Astrocyte of the hippocampus (primary cell): ENCODE measurements at regions not wholly inside any gene's neighbourhood (a gene's known extent, or its start where the extent isn't known, plus 50 kb on each side); places are given as distances from the start of the nearest gene placed in this dataset.
A peak's percentile ranks its signal among the peaks of the same experiment; 100 is the strongest.

Experiments
- DNase-seq: peaks from one replicate; pipeline ENCODE4 v3.0.0; 2011; ENCODE audit warnings: low read depth, low spot score

DNA sequence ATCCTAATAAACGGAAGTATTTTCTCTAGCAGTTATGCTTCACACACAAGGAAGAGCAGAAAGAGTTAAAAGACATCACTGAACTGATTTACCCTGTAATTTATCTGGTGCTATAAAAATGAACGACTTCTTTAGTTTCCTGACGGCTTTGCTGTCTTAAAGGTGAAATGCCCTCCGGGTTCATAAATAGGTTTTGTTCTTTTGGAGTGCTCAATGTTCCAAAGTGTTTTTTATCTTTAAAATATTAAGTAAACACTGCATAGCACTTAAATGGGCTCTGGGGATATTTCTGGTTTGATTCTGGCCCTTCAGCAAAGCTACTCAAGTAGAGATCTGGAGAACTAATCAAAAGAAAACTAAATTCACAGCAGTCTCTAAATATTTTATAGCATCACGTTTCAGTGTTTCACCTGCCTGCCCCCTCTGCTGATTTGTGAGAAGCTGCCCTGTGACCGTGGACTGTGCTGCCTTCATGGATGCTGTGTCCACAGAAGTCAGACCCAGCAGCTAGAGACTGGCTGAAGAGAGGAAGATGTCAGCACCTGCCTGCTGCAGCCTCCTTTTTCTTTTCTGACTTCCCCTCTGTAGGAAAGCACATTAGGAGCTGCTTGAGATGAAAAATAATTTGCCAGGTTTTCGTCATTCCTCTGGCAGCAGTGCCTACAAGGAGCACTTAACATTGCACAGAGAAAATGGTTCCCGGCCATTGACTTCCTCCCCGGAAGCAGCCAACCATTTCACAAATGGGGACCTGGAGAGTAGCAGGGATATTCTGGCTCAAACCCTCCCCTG lies 205.1 kb upstream of the FSCB start:
- DNase-seq: no peak

DNA sequence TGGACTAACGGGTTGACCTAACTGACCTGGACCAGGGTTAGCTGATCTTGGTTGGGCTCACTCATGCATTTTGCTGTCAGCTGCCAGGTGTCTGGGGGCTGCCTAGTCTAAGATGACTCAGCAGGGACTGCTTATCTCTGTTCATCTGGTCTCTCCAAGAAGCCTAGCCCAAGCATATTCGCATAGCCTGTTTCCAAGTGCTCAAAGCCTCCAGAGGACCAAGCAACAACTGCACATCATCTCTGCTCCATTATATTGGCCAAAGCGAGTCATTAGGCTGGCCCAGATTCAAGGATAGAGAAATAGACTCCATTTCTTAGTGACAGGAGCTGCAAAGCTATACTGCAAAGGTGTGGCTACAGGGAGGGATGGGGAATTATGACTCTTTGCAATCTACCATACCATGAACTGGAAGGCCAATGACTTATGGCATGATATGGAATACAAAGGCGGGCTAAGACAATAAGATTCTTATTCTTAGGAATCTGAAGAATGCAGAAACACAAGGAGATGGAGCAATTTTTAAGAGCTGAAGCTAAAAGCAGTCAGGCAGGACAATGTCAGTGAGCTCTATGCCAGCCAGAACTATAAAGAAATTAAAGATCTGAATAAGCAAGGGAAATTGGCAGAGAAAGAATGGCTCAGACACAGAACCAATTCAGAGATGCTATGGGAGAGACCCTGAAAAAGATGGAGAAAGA lies 194.6 kb upstream of the FSCB start:
- peak; percentile 6 for DNase-seq

DNA sequence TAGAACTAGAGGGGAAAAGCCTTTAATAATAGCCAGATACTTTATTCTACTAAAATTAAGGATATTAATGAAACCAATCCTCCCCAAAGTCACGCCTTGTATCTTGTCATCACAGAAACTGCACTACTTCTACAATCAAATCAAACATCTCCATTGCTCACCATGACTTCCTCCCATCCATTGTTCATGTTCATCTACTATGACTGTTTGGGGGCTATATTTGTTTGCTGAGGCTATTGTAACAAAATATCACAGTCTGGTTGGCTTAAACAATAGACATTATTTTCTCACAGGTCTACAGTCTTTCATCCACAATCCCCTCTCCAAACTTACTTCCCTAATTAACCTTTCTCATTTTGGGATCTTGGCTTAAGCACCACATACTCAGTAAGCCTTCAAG lies 193.6 kb upstream of the FSCB start:
- no peak for DNase-seq

DNA sequence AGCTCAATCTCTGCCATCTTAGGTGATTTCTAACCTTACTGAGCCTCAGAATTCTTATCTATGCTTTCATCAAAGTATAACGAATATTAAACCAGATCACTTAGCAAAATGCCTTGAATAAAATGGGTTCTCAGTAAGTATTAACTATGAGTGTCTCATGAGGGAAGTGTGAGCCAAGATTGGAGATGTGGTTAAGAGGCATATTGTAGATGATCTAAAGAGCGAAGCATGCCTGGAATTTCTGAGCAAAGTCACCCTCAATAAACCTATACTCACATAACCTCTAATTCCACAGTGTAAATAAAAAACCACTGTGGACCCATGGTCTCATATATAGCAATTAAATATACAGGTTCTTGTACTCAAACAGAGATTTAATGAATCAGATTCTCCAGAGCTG lies 193.1 kb upstream of the FSCB start:
- DNase-seq: peak; percentile 67

DNA sequence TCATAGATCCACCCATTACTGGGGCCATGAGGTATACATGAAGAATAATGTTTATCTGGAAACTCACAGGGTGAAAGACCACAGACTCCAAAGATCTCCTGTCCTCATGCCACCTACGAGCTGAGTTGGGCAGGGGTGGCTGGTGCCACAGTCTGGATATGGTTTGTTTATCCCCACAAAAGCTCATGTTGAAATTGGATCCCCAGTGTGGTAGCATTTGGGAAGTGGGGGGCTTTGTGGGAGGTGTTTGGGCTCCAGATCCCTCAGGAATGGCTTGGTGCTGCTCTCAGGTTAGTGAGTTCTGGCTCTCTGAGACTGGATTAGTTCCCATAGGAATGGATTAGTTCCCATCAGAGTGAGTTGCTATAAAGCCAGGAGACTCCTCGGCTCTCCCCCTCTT lies 192.3 kb upstream of the FSCB start:
- DNase-seq: no peak

DNA sequence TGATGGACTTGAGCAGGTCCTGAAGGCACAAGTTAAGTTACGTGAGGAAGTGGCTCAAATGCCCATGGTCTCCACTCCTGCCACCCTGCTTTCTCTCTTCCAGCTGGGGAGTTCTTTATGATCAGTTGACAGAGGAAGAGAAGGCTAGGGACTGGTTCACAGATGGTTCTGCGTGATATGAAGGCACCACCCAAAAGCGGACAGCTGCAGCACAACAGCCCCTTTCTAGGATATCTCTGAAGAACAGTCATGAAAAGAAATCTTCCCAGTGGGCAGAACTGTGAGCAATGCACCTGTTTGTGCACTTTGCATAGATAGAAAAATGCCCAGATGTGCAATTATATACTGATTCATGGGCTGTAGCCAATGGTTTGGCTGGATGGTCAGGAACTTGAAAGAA lies 162.4 kb upstream of the FSCB start:
- DNase-seq: no peak

DNA sequence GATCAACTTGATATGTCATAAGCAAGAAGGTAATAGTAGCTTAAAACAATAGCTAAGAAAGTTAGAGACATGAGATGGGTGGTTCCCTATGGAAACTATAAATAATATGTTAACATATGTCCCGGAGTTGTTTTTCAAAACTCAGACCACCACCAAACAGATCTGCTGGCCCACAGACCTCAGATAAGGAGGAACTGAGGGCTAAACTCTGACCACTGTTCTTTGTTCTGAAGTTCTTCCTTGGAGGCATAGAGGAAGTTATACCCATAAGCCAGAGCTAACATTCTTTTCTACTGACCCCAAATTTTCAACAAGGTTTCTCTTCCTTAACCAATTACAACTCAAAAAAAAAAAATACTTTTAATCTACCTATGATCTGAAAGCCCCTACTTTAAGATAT lies 156.1 kb upstream of the FSCB start:
- DNase-seq: no peak

DNA sequence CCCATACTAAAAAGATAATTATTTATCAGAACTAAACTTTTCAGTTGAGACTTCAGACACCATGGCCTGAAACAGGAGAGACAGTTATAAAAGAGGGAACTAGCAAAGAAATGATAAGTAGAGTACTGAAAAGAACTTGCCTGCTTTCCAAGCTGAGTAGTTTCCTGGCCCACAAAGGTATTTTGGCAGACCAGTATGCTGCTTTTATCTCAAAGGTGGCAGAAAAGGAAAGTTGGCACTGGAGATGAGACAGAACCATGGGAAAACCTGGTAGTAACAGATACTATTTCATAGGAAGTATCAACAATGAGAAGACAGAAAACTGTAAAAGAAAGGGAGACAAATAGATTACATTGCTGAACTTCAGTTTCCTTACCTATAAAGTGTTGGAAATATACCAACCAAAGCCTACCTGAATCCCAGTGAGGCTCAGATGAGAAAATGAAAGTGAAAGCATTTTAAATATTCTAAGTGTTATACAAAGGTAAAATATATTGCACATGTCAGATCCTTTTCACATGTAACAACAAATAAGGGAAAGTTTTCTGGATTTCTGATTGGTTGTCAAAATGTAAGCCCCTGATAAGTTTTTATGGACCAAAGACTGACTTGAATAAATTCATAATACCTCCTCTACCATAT lies 155.3 kb upstream of the FSCB start:
- DNase-seq: no peak

DNA sequence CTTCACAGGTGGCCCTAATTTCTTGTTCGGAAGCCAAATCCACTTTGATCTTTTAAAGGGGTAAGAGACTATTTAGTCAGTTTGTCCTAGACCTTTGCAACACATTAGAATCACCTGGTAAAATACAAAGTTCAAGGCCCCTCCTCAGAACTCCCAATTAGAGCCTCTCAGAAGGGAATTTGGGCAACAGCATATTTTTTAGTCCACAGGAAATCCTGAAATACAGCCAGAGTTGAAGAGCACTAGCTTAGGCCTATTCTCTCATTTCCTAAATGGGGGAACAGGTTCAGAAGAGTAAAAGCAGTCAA lies 151.3 kb upstream of the FSCB start:
- DNase-seq: no peak

DNA sequence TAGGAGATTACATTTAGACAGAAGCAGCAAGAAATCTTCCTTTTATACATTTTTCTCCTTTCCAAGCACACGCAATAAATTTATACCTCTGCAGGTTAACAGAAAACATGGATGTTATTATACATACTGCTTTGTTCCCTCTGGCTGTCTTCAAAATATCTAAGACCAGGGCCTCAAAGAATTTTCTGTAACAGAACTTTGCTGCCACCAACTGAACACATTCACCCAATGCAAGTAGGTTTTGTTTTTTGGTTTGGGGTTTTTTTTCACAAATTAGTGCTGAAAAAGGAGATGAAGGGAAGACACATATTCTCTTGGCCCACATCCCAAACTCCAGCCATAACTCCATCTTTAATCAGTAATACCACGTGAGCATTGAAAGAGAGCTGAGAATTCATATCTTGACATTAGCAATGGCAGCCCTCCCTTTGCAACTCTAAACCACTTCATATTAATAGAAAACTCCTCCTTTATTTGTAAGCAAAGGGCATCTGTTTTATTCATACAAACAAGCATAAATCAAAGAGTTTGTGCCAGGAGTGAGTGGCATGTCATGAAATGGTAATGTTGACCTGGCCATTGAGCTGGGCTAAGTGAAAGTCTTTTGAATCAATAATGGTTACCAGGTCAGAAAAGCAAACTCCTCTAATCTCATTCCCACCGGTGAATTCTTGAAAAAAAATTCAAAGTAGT lies 150.8 kb upstream of the FSCB start:
- DNase-seq: peak; percentile 21

DNA sequence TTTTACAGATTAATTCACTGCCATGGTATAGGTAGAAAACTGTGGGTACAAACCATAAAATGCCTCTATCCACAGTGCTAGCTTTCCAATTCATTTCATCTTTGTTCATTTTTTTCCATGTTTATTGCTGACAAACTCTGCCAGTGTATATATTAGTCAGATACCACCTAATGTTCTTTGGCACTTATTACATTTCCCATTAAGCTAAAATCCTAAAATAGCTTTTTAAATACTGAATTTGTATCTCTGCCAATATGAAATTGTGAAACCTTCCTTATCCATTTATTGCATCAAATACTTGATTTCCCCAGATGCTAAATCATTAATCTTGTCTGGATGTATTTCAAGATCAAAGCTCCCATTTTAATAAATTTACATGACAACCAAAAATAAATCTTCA lies 150.1 kb upstream of the FSCB start:
- DNase-seq: no peak

DNA sequence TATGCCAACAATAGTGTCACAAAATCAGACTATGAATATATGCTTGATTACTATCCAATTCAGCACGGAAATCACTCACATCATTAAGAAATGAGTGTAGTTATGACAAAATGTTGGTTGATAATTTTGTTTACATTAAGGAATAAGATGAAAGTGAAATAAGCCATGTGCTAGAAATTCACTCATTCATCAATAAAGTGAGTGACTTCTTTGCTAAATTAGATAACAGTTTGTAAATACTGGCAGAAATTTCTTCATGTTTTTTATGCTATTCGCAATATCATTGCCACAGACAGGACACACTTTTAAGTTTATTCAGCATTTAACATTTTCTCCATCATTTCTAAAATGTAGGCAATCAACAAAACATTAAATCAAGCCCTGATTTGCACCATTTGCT lies 147.5 kb upstream of the FSCB start:
- no peak for DNase-seq

DNA sequence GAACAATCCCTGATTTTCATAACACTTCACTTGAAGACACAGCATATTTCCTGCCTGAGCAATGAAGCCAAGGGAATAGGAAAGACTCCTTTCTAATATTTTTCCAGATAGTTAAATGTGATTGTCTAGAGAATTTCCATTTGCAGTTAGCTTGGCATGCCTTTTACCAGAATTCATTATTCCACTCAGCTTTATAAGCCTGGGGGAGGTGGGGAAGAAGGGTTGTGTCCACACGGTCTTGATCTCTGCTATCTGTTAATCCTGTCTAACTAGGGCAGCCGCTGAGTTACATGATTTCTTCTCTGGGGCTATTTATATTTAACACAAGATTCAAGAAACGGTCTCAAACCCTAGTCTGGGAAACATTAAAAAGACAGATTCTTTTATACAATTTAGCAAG lies 146.6 kb upstream of the FSCB start:
- no peak for DNase-seq

DNA sequence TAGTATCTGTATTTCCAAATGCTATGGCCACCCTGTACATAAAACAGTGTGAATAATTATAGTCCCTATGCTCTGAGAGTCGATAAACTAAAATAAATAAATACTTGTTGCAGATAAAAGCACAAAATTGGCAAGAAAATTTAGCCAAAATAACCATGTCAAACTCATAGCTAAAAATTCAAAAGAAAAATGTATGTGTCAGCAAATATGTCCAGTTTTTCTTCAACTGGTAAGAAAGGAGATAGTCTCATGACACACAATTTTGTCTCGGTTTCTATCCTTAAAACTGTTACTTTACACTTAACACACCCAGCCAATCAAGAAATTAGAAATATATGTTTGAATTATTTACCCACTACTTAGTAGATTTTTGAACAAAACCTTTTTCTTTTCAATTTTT lies 145.6 kb upstream of the FSCB start:
- no peak for DNase-seq

DNA sequence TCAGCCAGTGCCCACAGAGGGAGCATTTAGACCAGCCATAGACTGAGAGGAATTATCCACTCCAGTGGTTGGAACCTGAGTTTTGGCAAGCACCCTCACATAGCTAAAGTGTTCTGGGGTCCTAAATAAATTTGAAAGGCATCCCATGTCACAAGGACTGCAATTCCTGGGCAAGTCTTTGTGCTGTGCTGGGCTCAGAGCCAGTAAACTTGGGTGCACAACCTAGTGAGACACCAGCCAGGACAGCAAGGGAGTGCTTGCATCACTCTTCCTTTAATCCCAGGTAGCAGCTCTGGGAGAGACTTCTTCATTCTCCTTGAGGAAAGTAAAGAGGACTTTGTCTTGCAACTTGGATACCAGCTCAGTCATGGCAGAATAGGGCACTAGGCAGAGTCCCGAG lies 142.0 kb upstream of the FSCB start:
- DNase-seq: no peak

DNA sequence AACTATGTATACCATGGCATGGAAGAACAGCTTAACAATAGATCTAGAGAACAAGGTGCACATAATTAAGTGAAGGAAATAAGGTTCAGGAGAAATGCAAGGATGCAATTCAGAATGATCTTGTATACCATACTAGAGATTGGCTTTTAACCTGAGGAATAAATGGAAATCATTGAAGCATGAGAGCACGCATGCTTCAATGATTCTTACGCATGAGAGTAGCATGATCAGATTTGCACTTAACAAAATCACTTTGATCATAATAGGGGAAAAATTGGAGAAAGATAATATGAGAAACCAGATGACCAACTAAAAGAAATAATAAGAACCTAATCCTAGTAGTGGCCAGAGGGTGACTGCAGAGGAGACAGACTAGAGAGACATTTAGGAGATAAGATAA lies 133.3 kb upstream of the FSCB start:
- DNase-seq: no peak

DNA sequence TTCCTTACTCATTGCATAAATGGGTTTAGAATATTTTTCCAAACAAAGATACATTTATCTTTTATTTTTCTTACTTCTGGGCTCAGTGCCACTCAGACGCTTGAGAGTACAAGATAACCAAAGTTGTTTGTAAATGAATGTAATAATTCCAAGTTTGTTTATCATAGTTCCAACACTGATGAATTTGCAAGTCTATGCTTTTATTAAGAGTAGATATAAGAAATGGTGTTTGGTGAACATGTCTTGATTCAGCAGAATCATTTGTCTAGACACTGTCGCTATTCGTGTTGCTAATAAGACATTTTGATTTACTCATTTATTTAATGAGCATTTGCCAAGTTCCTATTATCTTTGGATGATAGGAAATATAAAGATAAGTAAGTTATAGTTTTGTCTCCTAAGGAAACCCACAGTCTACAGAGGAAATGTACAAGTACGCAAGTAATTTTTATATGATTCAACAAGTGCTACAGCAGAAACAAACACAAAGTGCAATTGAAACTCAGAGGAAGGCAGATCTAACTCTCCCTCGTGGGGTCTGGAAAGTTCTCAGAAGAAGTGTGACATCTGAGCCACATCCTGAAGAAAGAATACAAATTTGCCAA lies 132.8 kb upstream of the FSCB start:
- no peak for DNase-seq

DNA sequence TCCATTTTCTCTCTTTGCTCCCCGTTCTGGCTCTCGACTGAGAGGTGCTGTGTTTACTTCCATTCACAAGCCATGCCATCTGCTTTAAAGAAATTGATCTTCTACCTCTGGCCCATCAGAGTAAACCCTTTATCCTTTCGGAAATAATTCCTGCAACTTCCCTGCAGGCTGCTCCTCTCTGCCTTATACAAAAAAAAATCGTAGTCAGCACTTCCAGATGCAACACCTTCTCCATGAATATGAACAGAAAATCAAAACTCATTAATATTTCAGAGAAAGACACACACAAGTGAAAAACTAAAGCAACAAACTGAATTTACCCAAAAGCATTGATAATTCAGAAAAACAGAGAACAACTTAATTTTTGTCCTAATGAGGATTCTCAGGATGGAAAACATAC lies 127.6 kb upstream of the FSCB start:
- DNase-seq: no peak

DNA sequence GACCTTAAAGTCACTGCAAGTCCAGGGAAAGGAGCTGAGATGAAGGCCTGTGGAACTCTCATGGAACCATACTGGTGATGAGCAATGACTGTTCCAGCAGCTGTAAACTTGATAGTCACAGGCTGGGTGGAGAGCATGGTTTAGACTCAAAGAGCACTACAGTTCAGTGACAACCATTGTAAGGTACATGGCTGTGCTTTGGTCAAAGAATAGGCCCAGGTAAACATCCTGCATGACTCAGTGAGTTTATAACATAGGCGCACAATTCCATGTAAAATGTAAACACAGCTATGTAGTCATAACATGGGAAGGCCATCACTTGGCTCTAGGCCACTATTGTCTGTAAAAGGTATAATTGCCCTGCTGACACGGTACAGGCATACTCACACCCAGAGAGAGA lies 119.3 kb upstream of the FSCB start:
- DNase-seq: no peak

DNA sequence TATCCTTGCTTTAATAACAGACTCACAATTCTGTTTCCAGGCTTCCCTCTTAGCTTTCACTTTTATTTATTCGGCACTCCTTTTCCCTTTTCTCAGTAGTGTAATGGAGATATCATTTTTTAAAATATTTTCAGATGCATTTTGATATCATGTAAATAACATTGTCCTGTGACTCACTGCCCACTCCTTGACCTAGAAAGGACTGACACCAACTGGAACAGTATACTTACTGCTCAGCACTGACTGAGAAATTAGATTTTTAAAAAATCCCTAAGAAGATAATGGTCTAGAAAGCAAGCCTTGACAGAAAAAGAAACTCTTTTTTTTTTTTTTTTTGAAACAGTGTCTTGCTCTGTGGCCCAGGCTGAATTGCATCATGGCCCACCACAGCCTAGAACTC lies 118.0 kb upstream of the FSCB start:
- no peak for DNase-seq

DNA sequence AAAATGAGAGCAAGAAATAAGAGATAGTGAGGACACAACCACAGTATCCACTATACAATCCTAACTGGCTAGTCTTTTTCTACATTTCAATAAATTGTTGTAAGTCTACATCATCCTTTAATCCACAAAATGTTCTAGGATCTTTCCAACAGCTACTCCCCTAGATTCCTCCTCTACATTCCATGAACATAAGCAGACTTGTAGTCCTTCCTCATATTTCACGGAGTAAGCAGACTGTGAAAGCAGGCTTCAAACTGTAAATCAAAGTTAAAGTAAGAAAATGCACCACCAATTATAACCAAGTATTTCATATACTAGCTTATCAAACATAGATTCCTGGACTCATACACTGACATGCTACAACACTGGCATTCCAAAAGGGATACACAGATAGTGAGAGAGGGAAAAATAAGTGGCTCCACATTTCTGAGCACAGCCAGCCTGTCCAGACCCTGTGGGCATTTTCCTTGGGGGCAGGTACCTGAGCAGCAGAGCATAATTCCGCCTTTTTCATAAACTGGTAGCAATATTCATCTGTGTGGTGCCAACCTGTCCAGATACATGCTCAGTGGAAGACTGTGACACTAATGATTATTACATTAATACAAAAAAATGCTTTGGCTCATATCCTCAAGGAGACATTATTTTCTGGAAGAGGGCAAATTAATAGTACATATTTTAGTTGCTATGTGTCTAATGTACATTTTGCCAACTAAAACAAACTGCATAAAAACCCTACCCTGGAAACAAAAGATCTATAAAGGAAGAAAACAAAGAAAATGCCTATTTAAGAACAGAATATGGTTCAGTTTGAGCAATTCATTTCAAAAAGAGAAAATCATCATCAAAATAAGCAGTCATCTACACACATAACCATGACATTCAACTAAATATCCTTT lies 113.3 kb upstream of the FSCB start:
- DNase-seq: peak; percentile 0
